ENCODE measurements at regions not wholly inside any gene's neighbourhood (a gene's known extent, or its start where the extent isn't known, plus 50 kb on each side); places are given as distances from the start of the nearest gene placed in this dataset.

- TF ChIP-seq EP300 (IDR thresholded peaks at IDR 0.05) (no peak), CTCF (IDR thresholded peaks at IDR 0.05) (no peak), POLR2A (IDR thresholded peaks at IDR 0.05) (no peak)
Observed at GRCh38 chr4:186832906-186833305, 109.2 kb upstream of the FAT1 start.

Measured in gastroesophageal sphincter (tissue), 3 donors.